ENCODE measurements at regions not wholly inside any gene's neighbourhood (a gene's known extent, or its start where the extent isn't known, plus 50 kb on each side); places are given as distances from the start of the nearest gene placed in this dataset.

DNA sequence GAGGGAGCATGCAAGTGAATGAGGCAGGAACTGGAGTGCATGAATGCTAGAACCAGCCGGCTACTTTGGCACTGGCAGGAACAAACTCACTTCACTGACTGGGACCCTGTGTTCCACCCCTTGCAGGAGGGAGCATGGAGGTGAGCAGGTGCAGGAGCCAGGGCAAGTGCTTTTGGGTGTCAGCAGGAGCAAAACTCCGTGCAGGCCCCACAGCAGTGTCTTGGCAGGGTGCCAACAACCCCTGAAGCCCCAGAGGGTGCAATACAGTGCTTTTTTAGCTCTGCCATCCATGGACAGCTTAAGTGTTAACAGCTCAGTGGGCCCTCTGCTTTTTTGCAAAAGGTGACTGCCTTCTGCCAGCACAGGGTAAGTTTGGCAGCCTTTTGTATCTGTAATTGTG lies 245.8 kb upstream of the PCSK5 start:
- DNase-seq (ENCODE audit: low read depth) = no peak
- TF ChIP-seq, protein P1, sequence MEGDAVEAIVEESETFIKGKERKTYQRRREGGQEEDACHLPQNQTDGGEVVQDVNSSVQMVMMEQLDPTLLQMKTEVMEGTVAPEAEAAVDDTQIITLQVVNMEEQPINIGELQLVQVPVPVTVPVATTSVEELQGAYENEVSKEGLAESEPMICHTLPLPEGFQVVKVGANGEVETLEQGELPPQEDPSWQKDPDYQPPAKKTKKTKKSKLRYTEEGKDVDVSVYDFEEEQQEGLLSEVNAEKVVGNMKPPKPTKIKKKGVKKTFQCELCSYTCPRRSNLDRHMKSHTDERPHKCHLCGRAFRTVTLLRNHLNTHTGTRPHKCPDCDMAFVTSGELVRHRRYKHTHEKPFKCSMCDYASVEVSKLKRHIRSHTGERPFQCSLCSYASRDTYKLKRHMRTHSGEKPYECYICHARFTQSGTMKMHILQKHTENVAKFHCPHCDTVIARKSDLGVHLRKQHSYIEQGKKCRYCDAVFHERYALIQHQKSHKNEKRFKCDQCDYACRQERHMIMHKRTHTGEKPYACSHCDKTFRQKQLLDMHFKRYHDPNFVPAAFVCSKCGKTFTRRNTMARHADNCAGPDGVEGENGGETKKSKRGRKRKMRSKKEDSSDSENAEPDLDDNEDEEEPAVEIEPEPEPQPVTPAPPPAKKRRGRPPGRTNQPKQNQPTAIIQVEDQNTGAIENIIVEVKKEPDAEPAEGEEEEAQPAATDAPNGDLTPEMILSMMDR (IDR thresholded peaks at IDR 0.05; ENCODE audit: control insufficient read depth, extremely low read depth, insufficient read depth) = no peak
- H3K4me3 ChIP-seq (ENCODE audit: low read depth, low read length) = no peak overlapping the region

DNA sequence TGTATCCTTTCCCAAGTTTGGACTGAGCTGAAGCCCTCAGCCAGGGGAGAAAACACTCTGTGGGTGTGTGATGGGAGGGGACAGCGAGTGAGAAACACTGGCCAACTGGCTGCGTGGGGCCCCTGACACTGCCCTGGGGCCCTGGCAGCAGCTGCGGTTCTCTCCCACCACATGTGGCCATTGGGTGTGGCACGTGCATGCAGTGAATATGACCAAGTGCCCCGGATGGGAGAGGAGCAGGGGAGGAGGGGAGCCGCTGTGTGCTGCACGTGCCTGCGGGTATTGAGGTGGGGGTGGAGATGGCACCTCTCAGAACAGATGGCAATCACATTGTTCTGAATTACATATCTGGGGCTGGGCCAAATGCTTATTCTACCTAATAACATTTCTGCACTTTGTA lies 242.4 kb upstream of the PCSK5 start:
- H3K4me3 ChIP-seq (ENCODE audit: low read depth, low read length) = no peak overlapping the region
- no peak for DNase-seq (ENCODE audit: low read depth)
- TF ChIP-seq, protein P1 (IDR thresholded peaks at IDR 0.05; ENCODE audit: control insufficient read depth, extremely low read depth, insufficient read depth) = no peak

DNA sequence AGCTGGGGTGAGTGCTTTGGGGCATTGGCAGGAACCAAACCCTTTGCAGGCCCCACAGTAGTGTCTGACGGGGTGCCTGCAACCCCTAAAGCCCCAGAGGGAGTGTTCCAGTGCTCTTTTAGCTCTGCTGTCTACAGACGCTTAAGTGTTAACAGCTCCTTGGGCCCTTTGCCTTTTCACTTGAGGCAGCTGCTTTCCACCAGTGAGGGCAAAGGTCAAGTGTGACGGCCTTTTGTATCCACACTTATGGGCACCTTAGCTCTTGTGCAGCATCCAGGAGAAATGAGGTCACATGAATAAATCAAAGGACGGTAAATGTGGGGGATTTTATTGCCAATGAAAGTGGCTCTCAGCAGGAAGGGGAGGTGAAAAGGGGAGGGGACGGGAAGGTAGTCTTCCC lies 241.4 kb upstream of the PCSK5 start:
- no peak for DNase-seq (ENCODE audit: low read depth)
- no peak overlapping the region for H3K4me3 ChIP-seq (ENCODE audit: low read depth, low read length)
- TF ChIP-seq, protein P1 (IDR thresholded peaks at IDR 0.05; ENCODE audit: control insufficient read depth, extremely low read depth, insufficient read depth) = no peak

DNA sequence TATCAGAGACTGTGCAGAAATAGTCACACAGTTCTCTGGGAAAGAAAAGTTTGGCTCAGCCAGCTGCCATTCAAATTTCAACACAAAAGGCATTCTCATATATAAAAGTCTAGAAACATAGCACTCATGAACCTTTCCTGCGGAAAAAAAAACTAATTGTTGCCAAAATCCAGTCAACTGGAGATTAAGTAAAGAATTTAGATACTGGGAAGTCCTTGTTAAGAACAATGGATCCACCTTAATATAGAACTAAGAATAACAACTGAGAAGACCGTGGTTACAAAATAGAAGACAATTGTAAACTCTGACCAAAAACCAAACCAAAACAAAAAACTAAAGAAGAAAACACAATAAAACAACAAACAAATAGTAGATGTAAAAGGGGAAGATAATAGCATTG lies 238.8 kb upstream of the PCSK5 start:
- no peak for DNase-seq (ENCODE audit: low read depth)
- TF ChIP-seq, protein P1 (IDR thresholded peaks at IDR 0.05; ENCODE audit: control insufficient read depth, extremely low read depth, insufficient read depth) = no peak
- no peak overlapping the region for H3K4me3 ChIP-seq (ENCODE audit: low read depth, low read length)

DNA sequence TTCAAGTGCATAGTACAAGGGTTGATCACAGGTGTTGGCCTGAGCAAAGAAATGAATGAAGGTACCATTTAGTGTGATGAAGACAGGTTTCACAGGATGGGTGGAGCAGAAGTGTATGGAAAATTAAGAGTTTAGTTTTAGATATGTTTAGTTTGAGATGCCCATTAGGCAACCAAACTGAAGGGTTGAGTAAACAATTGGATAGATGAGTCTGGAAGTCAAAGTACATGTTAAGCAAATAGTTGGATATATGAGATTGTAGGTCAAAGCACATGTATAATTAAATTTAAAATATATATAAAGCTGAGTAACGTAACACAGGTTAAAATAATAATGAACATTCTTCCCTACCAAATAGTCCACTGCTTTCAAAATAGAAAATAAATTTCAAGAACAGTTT lies 237.1 kb upstream of the PCSK5 start:
- TF ChIP-seq, protein P1 (IDR thresholded peaks at IDR 0.05; ENCODE audit: control insufficient read depth, extremely low read depth, insufficient read depth) = no peak
- H3K4me3 ChIP-seq (ENCODE audit: low read depth, low read length) = no peak overlapping the region
- DNase-seq (ENCODE audit: low read depth) = no peak

DNA sequence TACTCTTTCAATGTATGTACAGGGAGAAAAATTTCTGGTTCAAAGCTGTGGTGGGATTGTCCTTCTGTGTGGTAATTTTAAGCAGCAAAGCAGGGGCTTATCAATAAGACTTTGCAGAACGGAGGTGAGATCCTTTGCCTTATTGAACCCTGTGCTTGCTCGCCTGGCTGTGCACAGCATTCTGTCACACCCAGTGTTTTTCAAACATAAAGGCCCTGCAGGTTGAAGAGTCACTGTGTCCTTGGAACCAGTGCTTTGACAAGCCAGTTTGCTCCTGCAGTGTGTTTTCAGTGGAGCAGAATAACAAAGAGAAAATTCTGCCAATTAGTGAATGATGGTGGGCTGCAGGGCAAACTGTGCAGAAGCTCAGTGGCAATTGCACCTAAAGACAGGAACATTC lies 236.7 kb upstream of the PCSK5 start:
- TF ChIP-seq, protein P1 (IDR thresholded peaks at IDR 0.05; ENCODE audit: control insufficient read depth, extremely low read depth, insufficient read depth) = no peak
- DNase-seq (ENCODE audit: low read depth) = no peak
- no peak overlapping the region for H3K4me3 ChIP-seq (ENCODE audit: low read depth, low read length)

DNA sequence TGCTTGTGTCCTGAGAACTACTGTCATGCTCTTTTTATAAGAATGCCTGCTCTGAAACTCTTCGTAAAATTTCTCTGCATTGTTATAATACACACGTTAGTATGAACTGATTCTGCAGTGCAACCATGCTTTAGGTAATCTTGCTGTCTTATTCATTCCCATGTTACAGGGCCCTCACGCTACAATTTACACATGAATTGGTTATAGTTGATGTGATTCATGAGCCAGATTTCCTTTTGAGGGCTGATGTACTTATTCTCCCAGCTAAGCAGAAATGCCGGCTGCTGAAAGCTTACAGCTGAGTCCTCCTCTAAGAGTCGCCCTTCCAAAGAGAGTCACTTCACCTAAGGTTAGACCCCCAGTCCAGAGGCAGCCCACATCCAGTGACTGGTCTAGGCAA lies 233.5 kb upstream of the PCSK5 start:
- H3K4me3 ChIP-seq (ENCODE audit: low read depth, low read length) = no peak overlapping the region
- DNase-seq (ENCODE audit: low read depth) = no peak
- TF ChIP-seq, protein P1 (IDR thresholded peaks at IDR 0.05; ENCODE audit: control insufficient read depth, extremely low read depth, insufficient read depth) = no peak
